Vagina (tissue), 2 donors: ENCODE measurements at regions not wholly inside any gene's neighbourhood (a gene's known extent, or its start where the extent isn't known, plus 50 kb on each side); places are given as distances from the start of the nearest gene placed in this dataset.

Experiments
- DNase-seq, 2 donors: peaks; one replicate each; pipeline ENCODE4 v3.0.0-alpha.2; 2017; ENCODE audit errors: extremely low spot score in 2 of 2
- H3K27ac ChIP-seq: fragments of 200-600 bp; sonication (generic); one replicate; pipeline ENCODE4 v1.5.1; 2019
- H3K27me3 ChIP-seq: fragments of 200-600 bp; sonication (generic); one replicate; pipeline ENCODE4 v1.5.1; 2019
- H3K36me3 ChIP-seq, 2 donors: fragments of 200-600 bp; sonication (generic); one replicate each; pipeline ENCODE4 v1.5.1; 2017 to 2019
- H3K4me1 ChIP-seq: fragments of 200-600 bp; sonication (generic); one replicate; pipeline ENCODE4 v1.5.1; 2019
- H3K4me3 ChIP-seq, 2 donors: fragments of 200-600 bp; sonication (generic); 1 replicate in 1 of 2; 2 replicates in 1 of 2; pipeline ENCODE4 v1.5.1; 2016 to 2019
- H3K9me3 ChIP-seq: fragments of 200-600 bp; sonication (generic); one replicate; pipeline ENCODE4 v1.5.1; 2019
- CTCF ChIP-seq, 3 experiments: fragments of 450-650 bp in 2 of 3; fragments of 200-600 bp in 1 of 3; sonication (generic) in 1 of 3; IDR thresholded peaks; one replicate each; pipeline ENCODE4 v1.5.1; 2017 to 2019; ENCODE audit warnings: antibody characterized with exemption in 3 of 3, mild to moderate bottlenecking in 2 of 3, moderate library complexity in 2 of 3
- POLR2A ChIP-seq, 2 donors: fragments of 450-650 bp; IDR thresholded peaks; one replicate each; pipeline ENCODE4 v1.6.1; 2017; ENCODE audit warnings: antibody characterized with exemption in 2 of 2, mild to moderate bottlenecking in 2 of 2, moderate library complexity in 2 of 2
- POLR2AphosphoS5 ChIP-seq, 2 donors: sonication (generic); formaldehyde crosslinking; IDR thresholded peaks; one replicate each; pipeline ENCODE4 v1.9.0; 2017; ENCODE audit warnings: antibody characterized with exemption in 2 of 2, mild to moderate bottlenecking in 2 of 2, low read depth in 1 of 2; ENCODE audit not compliant: insufficient read depth in 1 of 2
- intact Hi-C: fragments of 100-400 bp; cut with DNase I; formaldehyde crosslinking; loops from one replicate; pipeline ENCODE4 v1.15.1; 2023

- H3K9me3 ChIP-seq: no peaks in the 10 kb centered on the region
- intact Hi-C loops: no loop called here
- peaks cover 12% of the 10 kb centered on the region for H3K4me1 ChIP-seq
- H3K4me3 ChIP-seq: no peak overlapping the region
- no peak for DNase-seq
- no peaks in the 10 kb centered on the region for H3K27me3 ChIP-seq
- TF ChIP-seq CTCF (IDR thresholded peaks at IDR 0.05): no peak
- TF ChIP-seq POLR2AphosphoS5 (IDR thresholded peaks at IDR 0.05; ENCODE audit: insufficient read depth in 1 of 2, low read depth in 1 of 2): peak in 1 of 2 donors; percentile 41
- TF ChIP-seq POLR2A (IDR thresholded peaks at IDR 0.05): no peak
- no peaks in the 10 kb centered on the region for H3K36me3 ChIP-seq
- H3K27ac ChIP-seq: peak overlapping the region; percentile 79
Observed at GRCh38 chr1:234875328-234875952, 253.2 kb downstream of the TOMM20 start.

GRCh38 chr1:234874291-234875288 is 254.0 kb downstream of the TOMM20 start:
- no peak for DNase-seq
- Histone ChIP-seq H3K4me1 (peaks cover 12% of the 10 kb centered on the region), H3K27me3 (no peaks in the 10 kb centered on the region), H3K36me3 (no peaks in the 10 kb centered on the region), H3K27ac (no peak overlapping the region), H3K4me3 (no peak overlapping the region), H3K9me3 (no peaks in the 10 kb centered on the region)
- intact Hi-C loops: no loop called here
- no peak for TF ChIP-seq POLR2AphosphoS5 (IDR thresholded peaks at IDR 0.05; ENCODE audit: insufficient read depth in 1 of 2, low read depth in 1 of 2)
- TF ChIP-seq CTCF (IDR thresholded peaks at IDR 0.05): no peak
- TF ChIP-seq POLR2A (IDR thresholded peaks at IDR 0.05): no peak

GRCh38 chr1:234871710-234872271 is 256.8 kb downstream of the TOMM20 start:
- Histone ChIP-seq H3K36me3 (no peaks in the 10 kb centered on the region), H3K9me3 (no peaks in the 10 kb centered on the region), H3K4me3 (no peak overlapping the region), H3K27ac (no peak overlapping the region), H3K4me1 (peaks cover 14% of the 10 kb centered on the region), H3K27me3 (no peaks in the 10 kb centered on the region)
- TF ChIP-seq CTCF (IDR thresholded peaks at IDR 0.05) (no peak), POLR2AphosphoS5 (IDR thresholded peaks at IDR 0.05; ENCODE audit: insufficient read depth in 1 of 2, low read depth in 1 of 2) (no peak), POLR2A (IDR thresholded peaks at IDR 0.05) (no peak)
- no peak for DNase-seq
- intact Hi-C loops: no loop called here

GRCh38 chr1:234871039-234871709 is 257.5 kb downstream of the TOMM20 start:
- intact Hi-C loops: no loop called here
- Histone ChIP-seq H3K4me1 (peaks cover 16% of the 10 kb centered on the region), H3K4me3 (no peak overlapping the region), H3K36me3 (no peaks in the 10 kb centered on the region), H3K27ac (no peak overlapping the region), H3K27me3 (no peaks in the 10 kb centered on the region), H3K9me3 (no peaks in the 10 kb centered on the region)
- TF ChIP-seq POLR2AphosphoS5 (IDR thresholded peaks at IDR 0.05; ENCODE audit: insufficient read depth in 1 of 2, low read depth in 1 of 2) (no peak), CTCF (IDR thresholded peaks at IDR 0.05) (no peak), POLR2A (IDR thresholded peaks at IDR 0.05) (no peak)
- no peak for DNase-seq
